GM18526 (cell line): ENCODE measurements at regions not wholly inside any gene's neighbourhood (a gene's known extent, or its start where the extent isn't known, plus 50 kb on each side); places are given as distances from the start of the nearest gene placed in this dataset.

Experiments
- POLR2A ChIP-seq: IDR thresholded peaks from 3 replicates; pipeline ENCODE4 v1.6.1; 2011; ENCODE audit not compliant: insufficient read length; ENCODE audit errors: extremely low read depth

- no peak for TF ChIP-seq POLR2A
Measured at GRCh38 chr7:131021902-131022301, 287.9 kb upstream of the KLF14 start.

- TF ChIP-seq POLR2A = no peak
Measured at GRCh38 chr7:131026297-131027000, 292.4 kb upstream of the KLF14 start.

GRCh38 chr7:131027287-131027773 lies 293.3 kb upstream of the KLF14 start:
- no peak for TF ChIP-seq POLR2A

GRCh38 chr7:131028295-131028694 lies 294.3 kb upstream of the KLF14 start:
- TF ChIP-seq POLR2A = no peak

GRCh38 chr7:131029002-131029401 lies 295.0 kb upstream of the KLF14 start:
- no peak for TF ChIP-seq POLR2A

GRCh38 chr7:131031099-131031868 lies 296.4 kb upstream of the MKLN1 start:
- no peak for TF ChIP-seq POLR2A

- TF ChIP-seq POLR2A = no peak
Measured at GRCh38 chr7:131032786-131033185, 294.9 kb upstream of the MKLN1 start.

GRCh38 chr7:131034166-131034881 lies 293.4 kb upstream of the MKLN1 start:
- no peak for TF ChIP-seq POLR2A

- TF ChIP-seq POLR2A = no peak
Measured at GRCh38 chr7:131035088-131035770, 292.4 kb upstream of the MKLN1 start.

- TF ChIP-seq POLR2A = no peak
Measured at GRCh38 chr7:131038153-131038552, 289.5 kb upstream of the MKLN1 start.

GRCh38 chr7:131039355-131039762 lies 288.3 kb upstream of the MKLN1 start:
- TF ChIP-seq POLR2A = no peak

GRCh38 chr7:131039836-131040235 lies 287.8 kb upstream of the MKLN1 start:
- no peak for TF ChIP-seq POLR2A

GRCh38 chr7:131040467-131040932 lies 287.2 kb upstream of the MKLN1 start:
- no peak for TF ChIP-seq POLR2A

- no peak for TF ChIP-seq POLR2A
Measured at GRCh38 chr7:131042269-131043160, 285.2 kb upstream of the MKLN1 start.
